Epithelial cell of proximal tubule (primary cell): ENCODE measurements at regions not wholly inside any gene's neighbourhood (a gene's known extent, or its start where the extent isn't known, plus 50 kb on each side); places are given as distances from the start of the nearest gene placed in this dataset.

Source experiments
- DNase-seq: peaks from one replicate; pipeline ENCODE4 v3.0.0-alpha.2; 2011; ENCODE audit warnings: low read depth
- H3K4me3 ChIP-seq: 2 replicates; pipeline ENCODE4 v1.5.1; 2011; ENCODE audit warnings: low read depth, mild to moderate bottlenecking, low read length
- TF ChIP-seq, protein P1 (sequence below): conservative IDR thresholded peaks from 2 replicates; pipeline ENCODE4 v1.5.1; 2012; ENCODE audit warnings: low read depth, mild to moderate bottlenecking, low read length

- no peak for DNase-seq
- TF ChIP-seq, protein P1, sequence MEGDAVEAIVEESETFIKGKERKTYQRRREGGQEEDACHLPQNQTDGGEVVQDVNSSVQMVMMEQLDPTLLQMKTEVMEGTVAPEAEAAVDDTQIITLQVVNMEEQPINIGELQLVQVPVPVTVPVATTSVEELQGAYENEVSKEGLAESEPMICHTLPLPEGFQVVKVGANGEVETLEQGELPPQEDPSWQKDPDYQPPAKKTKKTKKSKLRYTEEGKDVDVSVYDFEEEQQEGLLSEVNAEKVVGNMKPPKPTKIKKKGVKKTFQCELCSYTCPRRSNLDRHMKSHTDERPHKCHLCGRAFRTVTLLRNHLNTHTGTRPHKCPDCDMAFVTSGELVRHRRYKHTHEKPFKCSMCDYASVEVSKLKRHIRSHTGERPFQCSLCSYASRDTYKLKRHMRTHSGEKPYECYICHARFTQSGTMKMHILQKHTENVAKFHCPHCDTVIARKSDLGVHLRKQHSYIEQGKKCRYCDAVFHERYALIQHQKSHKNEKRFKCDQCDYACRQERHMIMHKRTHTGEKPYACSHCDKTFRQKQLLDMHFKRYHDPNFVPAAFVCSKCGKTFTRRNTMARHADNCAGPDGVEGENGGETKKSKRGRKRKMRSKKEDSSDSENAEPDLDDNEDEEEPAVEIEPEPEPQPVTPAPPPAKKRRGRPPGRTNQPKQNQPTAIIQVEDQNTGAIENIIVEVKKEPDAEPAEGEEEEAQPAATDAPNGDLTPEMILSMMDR = no peak
- no peak overlapping the region for H3K4me3 ChIP-seq
These were observed 552.8 kb upstream of the CCDC179 start for GRCh38 chr11:23413057-23413456.

DNA sequence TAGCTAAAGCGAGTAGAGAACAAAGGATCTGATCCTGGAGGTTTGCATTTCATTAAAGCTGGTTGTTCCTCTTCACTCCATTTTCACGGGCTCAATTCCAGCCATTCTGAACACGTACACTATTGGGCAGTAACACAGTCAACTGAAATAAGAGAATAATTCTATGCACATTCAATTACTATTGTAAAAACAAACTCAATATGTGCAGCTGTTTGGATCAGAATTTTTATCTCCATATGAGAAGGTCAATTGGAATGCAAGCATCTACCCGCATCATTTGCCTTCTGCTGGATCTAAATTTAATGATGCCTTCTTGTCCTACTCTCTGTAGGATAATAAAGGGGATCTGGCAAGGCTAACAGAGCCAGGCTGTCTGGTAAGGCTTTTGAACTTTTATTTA is 562.8 kb upstream of the CCDC179 start:
- H3K4me3 ChIP-seq = no peak overlapping the region
- DNase-seq = no peak
- TF ChIP-seq, protein P1 = no peak

- TF ChIP-seq, protein P1 = no peak
- no peak for DNase-seq
- no peak overlapping the region for H3K4me3 ChIP-seq
These were observed 563.4 kb upstream of the CCDC179 start for GRCh38 chr11:23423656-23424055.

DNA sequence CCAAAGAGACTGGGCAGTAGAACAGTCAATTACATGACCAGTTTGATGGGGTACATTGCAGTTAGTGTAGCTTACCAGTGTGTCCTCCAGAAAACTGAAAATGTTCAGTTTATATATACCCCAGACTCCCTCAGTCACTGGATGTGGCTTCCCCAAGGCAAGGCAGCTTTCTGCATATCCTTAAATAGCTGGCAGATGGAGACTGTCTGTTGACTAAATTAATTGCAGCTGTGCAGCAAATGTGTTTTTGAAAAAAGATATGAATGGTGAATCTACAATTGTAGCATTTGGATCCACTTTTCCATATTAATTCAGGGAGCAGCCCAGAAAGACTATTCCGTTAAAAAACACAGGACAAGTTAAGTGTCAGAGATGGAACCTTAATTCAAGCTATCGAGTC is 565.1 kb upstream of the CCDC179 start:
- H3K4me3 ChIP-seq = no peak overlapping the region
- TF ChIP-seq, protein P1 = no peak
- DNase-seq = no peak

DNA sequence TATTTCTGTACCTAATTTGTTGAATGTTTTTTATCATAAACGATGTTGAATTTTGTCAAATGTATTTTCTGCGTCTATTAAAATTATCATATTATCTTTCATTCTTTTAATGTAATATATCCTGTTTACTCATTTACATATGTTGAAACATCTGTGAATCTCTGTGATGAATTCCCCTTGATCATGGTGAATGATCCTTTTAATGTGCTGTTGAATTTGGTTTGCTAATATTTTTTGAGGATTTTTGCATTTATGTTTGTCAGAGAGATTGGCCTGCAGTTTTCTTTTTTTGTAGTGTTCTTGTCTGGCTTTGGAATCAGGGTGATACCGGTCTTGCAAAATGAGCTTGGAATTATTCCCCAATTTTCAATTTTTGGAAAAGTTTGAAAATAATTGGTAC is 569.3 kb upstream of the CCDC179 start:
- no peak for DNase-seq
- TF ChIP-seq, protein P1 = no peak
- no peak overlapping the region for H3K4me3 ChIP-seq

GRCh38 chr11:23453522-23453921 is 593.2 kb upstream of the CCDC179 start:
- TF ChIP-seq, protein P1 = no peak
- DNase-seq = no peak
- no peak overlapping the region for H3K4me3 ChIP-seq

GRCh38 chr11:23455321-23455891 is 595.1 kb upstream of the CCDC179 start:
- no peak overlapping the region for H3K4me3 ChIP-seq
- TF ChIP-seq, protein P1 = no peak
- no peak for DNase-seq
